GM10266 (cell line): ENCODE measurements at regions not wholly inside any gene's neighbourhood (a gene's known extent, or its start where the extent isn't known, plus 50 kb on each side); places are given as distances from the start of the nearest gene placed in this dataset.
"Not testable (repeated sequence)": the region's sequence is repeated elsewhere in the genome, so short reads cannot be mapped to it uniquely, and the experiment has no call there.

ENCODE experiments used
- DNase-seq: peaks from one replicate; pipeline ENCODE4 v3.0.0; 2012; ENCODE audit errors: extremely low spot score
- CTCF ChIP-seq: IDR thresholded peaks from 2 replicates; pipeline ENCODE4 v1.5.1; 2012; ENCODE audit warnings: mild to moderate bottlenecking, low read depth; ENCODE audit not compliant: control insufficient read depth, insufficient read depth; ENCODE audit errors: missing control alignments

GRCh38 chr18:5024741-5025140 is 172.3 kb downstream of the AKAIN1 start:
- no peak for TF ChIP-seq CTCF
- no peak for DNase-seq

GRCh38 chr18:5021558-5021957 is 175.5 kb downstream of the AKAIN1 start:
- no peak for DNase-seq
- TF ChIP-seq CTCF = no peak

DNA sequence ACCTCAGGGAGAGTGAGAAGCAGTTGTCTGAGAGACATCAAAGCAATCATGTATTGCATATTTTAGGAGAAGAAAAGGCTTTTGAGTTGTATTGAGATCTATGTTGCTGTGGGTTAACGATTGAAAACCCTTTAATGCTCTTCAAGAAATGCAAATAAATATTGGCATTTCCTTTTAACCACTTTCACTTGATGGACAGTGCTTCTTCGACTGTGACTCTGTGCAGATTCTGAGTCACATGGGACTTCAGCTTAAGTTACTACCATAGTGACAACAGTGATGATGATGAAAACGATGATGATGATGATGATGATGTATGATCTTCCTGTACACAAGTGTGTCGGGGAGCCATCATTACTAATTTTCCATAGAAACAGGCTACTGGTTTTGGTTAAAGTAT is 181.8 kb downstream of the AKAIN1 start:
- DNase-seq = no peak
- TF ChIP-seq CTCF = no peak

GRCh38 chr18:5004031-5004820 is 192.8 kb downstream of the AKAIN1 start:
- DNase-seq = not testable (repeated sequence)

- DNase-seq = no peak
- no peak for TF ChIP-seq CTCF
Observed at GRCh38 chr18:4994710-4995109, 202.3 kb downstream of the AKAIN1 start.

DNA sequence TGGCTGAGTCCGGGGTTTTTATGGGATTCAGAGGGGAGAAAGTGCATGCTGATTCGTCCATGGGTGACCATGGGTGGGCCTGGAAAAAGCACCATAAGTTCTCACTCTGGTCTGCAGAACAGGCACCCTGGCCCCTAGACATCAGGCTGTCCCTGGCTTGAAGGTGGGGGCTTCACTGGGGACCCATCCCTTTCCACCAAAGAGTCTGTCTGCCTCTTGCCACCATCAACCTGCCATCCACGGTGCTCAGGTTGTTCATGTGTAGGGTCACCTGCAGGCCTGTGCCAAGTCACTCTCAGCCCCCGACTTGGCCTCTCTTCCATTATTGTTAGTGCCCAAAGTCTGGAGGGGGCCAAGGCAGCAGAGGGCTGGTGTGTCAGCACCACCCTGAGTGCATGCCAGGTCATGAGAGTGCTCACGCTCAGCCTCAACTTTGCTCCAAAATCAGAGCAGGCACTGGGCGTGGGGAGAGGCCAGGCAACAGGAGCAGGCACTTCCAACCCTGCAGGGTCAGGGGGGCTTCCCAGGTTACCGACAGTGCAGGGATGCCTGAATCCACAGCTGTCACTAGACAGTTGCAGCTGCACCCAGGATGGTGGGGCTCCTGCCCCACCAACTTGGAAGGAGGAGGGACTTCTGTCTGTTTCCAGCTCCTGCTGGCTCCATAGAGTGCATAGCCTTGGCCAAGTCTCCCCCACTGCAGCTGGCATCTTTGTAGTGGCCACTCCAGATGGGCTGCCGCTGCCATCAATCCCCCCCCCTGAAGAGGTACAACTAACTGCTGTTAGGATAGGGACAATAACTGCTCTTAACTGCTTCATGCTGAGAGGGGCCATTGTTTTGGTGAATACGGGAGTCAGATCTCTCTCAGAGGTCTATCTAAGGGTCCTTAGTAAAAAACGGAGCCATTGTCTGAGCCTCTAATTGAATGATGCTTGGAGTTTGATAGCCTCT is 209.3 kb downstream of the AKAIN1 start:
- no peak for TF ChIP-seq CTCF
- no peak for DNase-seq

DNA sequence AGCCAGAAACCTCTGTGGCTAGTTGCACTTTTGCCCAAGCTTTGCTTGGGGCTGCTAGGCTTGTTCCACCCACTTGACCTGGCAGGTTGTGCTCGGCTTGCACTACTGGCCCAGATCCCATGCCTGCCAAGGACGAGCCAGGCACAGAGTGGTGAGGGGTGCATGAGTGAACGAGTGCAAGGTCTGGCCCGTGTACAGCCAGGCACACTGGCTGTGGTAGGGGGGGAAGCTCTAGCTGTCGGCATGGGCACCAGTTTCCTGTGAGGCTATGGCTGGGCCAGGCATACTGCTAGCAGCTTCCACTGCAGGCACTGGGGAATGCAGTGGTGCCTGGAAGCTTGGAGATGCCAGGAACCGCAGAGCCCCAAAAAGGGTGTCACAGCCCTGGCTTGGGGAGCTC is 210.4 kb downstream of the AKAIN1 start:
- TF ChIP-seq CTCF = no peak
- DNase-seq = no peak
